Skin of body (tissue), 1 donor: ENCODE measurements at regions not wholly inside any gene's neighbourhood (a gene's known extent, or its start where the extent isn't known, plus 50 kb on each side); places are given as distances from the start of the nearest gene placed in this dataset.

ENCODE experiments used
- DNase-seq: peaks from one replicate; lab custom pipeline; 2025; lab: John Stamatoyannopoulos, UW

DNA sequence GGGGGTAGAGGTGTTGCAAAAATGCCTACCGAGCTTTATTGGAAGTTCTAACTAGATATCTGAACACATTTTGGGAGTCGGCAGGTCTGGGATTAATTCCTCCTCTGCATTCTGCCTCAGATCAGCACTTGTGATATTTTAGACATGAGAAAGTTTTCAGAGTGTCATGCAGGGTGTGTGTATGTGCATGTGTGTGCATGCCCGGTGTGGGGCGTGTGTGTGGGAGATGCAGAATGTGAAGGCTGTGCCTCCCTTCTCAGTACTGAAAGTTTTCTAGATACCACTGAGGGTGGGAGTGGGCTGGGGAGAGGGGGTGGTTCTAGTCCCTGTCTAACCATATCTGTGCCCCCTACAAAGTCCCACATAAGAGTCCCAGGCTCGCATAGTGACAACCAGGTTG lies 180.0 kb upstream of the NTM start:
- no peak for DNase-seq

- DNase-seq, result no peak
Observed at GRCh38 chr11:131191606-131192005, 178.8 kb upstream of the NTM start.

GRCh38 chr11:131192628-131193027 lies 177.8 kb upstream of the NTM start:
- DNase-seq, result no peak

GRCh38 chr11:131193031-131193501 lies 177.3 kb upstream of the NTM start:
- DNase-seq, result no peak

DNA sequence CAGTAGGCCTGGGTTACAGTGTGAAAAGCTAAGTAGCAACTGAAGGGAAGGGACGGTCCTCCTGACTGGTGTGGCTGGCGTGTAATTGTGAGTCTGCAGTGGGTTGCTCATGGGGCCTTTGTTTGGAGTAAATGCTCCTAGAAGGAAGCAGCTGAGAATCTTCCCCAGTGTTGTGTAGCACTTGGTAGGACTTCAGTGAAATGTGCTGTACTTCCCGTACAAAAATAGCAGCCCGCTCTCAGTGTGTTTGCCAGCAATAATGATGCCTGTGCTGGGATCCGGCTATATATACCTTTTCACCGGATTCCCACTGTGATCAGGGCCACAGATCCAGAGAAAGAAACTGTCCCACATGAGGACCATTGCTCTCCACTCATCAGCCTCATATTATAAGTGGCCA lies 175.7 kb upstream of the NTM start:
- no peak for DNase-seq

GRCh38 chr11:131195661-131196517 lies 174.5 kb upstream of the NTM start:
- no peak for DNase-seq

DNA sequence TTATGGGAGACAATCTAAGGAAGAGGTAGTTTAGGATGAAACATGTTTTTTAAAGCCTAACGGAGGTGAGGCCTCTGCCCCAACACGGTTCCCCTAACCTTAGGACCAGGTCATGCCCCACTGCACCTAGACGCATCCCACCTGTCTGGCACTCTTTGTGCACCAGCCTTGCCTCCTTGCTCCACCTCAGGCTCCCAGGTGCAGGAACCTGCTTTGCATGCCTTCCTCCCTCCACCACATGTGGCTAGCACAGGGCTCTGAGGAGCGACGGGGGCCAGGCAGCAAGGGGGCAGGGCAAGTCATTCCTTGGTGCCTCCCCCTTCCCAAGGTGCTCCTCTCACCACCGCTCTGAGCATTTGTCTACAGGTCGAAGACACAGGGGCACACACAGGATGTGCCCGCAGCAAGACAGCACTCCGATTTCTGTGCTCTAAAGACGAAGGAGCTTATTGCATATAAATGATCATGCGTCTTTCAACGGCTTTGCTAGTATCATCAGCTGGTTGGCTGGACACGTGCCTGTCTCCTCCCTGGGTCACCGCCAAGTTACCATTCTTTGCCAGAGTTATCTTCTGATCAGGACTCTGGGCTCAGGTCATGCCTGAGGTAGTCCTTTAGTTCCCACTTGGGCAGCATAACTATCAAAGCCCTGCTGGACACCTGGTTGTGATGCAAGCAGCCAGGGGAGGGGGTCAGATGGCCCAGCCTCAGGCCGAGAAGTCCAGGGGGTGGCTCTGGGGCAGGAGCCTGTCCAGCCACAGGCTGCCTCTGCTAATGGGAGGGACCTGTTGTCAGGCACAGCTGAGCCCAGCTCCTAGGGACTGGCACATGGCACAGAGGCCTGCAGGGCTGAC lies 172.0 kb upstream of the NTM start:
- DNase-seq, result no peak

- DNase-seq, result no peak
Observed at GRCh38 chr11:131199015-131199280, 171.5 kb upstream of the NTM start.

DNA sequence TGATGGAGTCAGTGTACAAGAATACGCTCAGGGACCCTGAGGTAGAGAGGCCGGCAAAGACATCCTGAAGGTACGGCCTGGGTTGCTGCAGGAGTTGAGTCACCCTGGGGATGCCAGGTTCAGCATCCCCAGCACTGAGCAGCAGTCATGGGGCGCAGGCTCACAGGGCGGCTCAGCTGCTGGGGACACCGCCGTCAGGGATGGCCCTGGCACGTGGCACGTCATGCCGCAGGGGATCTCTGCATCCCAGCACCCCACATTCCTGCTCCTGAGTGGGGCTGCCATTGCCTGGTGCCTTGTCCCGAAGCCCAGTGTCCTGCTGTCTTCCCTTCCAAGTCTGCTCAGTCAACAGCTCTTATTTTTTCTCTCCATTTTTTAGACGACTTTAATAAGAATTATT lies 168.7 kb upstream of the NTM start:
- DNase-seq, result no peak

GRCh38 chr11:131203040-131203439 lies 167.4 kb upstream of the NTM start:
- DNase-seq, result no peak

GRCh38 chr11:131204282-131204681 lies 166.1 kb upstream of the NTM start:
- DNase-seq, result no peak

DNA sequence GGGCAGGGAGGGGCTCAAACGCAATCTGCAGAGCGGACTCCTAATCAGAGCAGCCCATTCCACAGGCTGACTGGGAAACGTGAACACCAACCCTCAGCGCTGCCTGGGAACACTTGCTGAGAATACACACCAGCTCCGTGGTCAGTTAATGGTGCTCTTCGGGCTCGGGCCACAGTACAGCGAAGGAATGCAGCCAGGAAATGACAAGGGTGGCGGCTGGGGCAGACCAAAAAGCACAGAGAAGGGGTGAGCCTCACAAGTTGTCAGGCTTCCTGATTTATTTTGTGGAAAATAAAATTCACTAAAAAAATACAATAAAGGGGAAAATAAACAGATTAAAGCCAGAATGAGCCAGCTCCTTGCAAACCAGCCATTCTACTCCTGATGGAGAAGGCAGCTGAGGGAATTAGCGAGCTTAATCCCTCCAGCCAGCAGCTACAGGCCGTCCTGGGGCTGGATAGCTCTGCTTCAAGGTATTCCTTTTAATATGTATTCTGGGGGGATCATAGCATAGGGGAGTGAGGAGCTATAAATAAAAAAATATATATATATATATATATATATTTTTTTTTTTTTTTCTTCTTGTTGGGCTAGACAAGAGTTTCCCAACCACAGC lies 165.5 kb upstream of the NTM start:
- DNase-seq, result no peak

DNA sequence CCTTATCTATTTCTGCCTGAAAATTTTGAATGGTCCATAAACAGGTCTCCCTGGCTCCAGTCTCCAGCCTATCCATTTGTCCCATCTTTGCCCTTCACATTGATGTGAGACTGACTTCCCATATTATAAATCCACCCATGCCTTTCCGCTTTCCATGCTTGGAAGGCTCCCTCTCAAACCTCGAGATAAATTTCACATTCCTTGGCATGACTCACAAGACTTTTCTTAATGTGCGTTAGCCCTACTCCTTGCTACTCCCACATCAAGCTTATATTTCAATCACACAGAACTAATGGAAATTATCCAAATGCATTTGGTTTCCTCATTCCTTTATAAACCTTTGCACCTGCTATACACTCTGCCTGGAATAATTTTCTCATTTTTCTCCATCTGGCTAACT lies 163.7 kb upstream of the NTM start:
- no peak for DNase-seq

- no peak for DNase-seq
Observed at GRCh38 chr11:131207901-131208300, 162.5 kb upstream of the NTM start.

DNA sequence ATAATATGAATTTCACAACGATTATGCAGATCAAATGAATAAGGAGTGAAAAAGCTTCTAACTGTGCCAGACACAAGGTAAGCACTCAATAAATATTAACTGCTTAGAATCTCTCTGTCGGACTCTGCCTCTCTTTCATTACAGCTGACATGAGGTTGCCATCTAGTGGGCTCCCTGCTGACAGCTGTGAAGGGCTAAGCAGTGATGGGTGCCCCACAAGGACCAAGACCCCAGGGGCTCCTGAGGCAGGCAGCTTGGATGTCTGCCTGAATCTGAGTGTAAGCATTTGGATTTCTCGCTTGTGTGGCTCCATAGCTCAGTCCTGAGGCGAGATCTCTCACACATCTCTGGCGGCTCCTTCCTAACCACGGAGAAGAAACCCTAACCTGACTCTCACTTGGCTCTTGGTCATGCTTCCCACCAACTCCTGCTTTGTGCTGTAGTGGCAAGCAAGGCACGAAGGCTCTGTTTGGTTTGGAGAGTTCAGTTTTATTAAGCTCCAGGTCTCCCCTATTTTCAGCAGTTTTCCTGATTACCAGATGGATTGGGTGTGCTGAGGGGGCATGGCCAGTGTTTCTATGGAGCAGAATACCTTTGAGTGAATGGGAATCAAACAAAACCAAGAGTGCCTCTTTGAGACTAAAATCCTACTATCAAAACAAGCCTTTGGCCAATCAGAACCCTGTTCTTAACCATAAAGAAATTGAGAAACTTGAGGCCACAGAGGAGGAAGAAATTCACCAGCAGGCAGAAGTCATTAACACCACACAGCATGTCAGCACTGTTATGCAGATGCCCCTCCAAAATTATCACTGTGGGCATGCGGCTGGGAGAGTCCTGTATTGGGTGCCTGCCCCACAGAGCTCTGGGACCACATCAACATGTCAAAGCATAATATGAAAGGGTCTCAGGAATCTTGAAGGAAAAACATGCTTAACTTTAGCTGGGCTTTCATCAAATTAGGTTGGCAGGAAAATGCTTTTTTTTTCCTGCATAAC lies 152.8 kb upstream of the NTM start:
- no peak for DNase-seq

DNA sequence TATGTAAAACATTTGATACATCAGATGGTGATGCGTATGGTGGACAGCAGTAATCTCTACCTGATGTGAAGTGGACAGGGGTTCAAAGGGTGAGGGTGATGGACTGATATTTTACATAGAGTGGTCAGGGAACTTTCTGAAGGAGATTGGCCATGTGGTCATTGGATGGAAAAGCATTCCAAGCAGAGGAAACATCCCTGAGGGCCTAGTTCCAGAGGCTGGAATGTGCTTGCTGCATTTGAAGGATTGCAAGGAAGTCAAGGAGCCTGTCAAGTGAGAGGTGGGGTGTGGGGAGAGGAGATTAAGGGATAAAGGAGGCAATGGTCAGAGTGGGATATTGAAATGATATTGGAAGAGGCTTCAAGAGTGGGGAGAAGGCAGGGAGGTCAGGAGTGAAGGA lies 151.9 kb upstream of the NTM start:
- no peak for DNase-seq

DNA sequence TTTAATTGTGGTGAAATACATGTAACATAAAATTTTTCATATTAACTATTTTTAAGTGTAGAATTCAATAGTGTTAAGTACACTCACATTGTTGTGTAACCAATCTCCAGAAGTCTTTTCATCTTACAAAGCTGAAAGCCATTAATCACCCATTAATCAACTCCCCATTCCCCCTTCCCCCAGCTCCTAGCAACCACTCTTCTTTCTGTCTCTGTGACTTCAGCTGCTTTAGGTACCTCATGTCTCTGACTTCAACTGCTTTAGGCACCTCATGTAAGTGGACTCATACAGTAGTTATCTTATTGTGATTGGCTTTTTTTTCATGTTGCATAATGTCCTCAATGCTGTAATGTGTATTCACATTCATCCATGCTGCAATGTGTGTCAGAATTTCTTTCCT lies 150.8 kb upstream of the NTM start:
- DNase-seq, result no peak

- no peak for DNase-seq
Observed at GRCh38 chr11:131223198-131223991, 147.0 kb upstream of the NTM start.

DNA sequence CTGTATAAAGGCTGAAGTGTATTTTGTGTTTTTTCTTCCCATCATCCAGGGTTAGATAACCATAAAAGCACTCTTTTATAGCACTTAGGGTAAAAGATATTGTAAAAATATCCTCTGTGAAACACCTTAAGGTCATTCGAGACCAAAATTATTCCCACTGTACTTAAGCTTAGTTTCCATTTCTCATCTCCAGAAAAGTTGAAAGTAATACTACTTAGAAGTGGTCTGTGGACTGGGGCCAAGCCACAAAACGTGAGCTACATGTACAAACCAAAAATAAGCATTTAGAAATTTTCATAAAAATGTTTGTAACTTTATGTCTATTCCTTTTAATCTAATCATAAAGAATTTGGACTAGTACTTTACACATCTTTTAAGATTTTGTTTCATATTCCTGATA lies 142.0 kb upstream of the NTM start:
- no peak for DNase-seq

- DNase-seq, result no peak
Observed at GRCh38 chr11:131229221-131229620, 141.2 kb upstream of the NTM start.
